Smooth muscle cell (in vitro differentiated cells): ENCODE measurements at regions not wholly inside any gene's neighbourhood (a gene's known extent, or its start where the extent isn't known, plus 50 kb on each side); places are given as distances from the start of the nearest gene placed in this dataset.

Experiments used
- DNase-seq: peaks from one replicate; lab custom pipeline; 2025; ENCODE audit not compliant: unreplicated experiment; lab: John Stamatoyannopoulos, UW
- H2AFZ ChIP-seq: fragments of 200-600 bp; sonication (generic); 2 replicates; pipeline ENCODE4 v1.6.0; 2016; ENCODE audit warnings: antibody characterized with exemption, low read depth, mild to moderate bottlenecking
- H3F3A ChIP-seq: fragments of 200-600 bp; sonication (generic); 2 replicates; pipeline ENCODE4 v1.6.0; 2017; ENCODE audit warnings: antibody characterized with exemption, low read depth
- H3K27ac ChIP-seq: fragments of 200-600 bp; sonication (generic); 2 replicates; pipeline ENCODE4 v1.5.1; 2016; ENCODE audit warnings: low read depth, mild to moderate bottlenecking
- H3K27me3 ChIP-seq: fragments of 200-600 bp; sonication (generic); 2 replicates; pipeline ENCODE4 v1.6.1; 2016; ENCODE audit warnings: low read depth, mild to moderate bottlenecking
- H3K36me3 ChIP-seq: fragments of 200-600 bp; sonication (generic); 2 replicates; pipeline ENCODE4 v1.5.1; 2016; ENCODE audit warnings: low read depth
- H3K4me1 ChIP-seq: fragments of 200-600 bp; sonication (generic); 2 replicates; pipeline ENCODE4 v1.5.1; 2016; ENCODE audit warnings: low read depth
- H3K4me2 ChIP-seq: fragments of 200-600 bp; sonication (generic); 2 replicates; pipeline ENCODE4 v1.6.0; 2016; ENCODE audit warnings: mild to moderate bottlenecking
- H3K4me3 ChIP-seq: fragments of 200-600 bp; sonication (generic); 2 replicates; pipeline ENCODE4 v1.5.1; 2016; ENCODE audit warnings: mild to moderate bottlenecking
- H3K79me2 ChIP-seq: fragments of 200-600 bp; sonication (generic); 2 replicates; pipeline ENCODE4 v1.6.0; 2016; ENCODE audit warnings: low read depth, mild to moderate bottlenecking
- H3K9ac ChIP-seq: fragments of 200-600 bp; sonication (generic); 2 replicates; pipeline ENCODE4 v1.6.0; 2016; ENCODE audit warnings: low read depth
- H3K9me3 ChIP-seq: fragments of 200-600 bp; sonication (generic); replicated peaks from 2 replicates; pipeline ENCODE4 v1.5.1; 2016; ENCODE audit warnings: low read depth
- H4K20me1 ChIP-seq: fragments of 200-600 bp; sonication (generic); 2 replicates; pipeline ENCODE4 v1.6.0; 2016; ENCODE audit warnings: low read depth
- WGBS: methylation state at CpG from one replicate; pipeline ENCODE4 v1.1.7; 2016; ENCODE audit warnings: low lambda C conversion rate; 5-methylcytosine and 5-hydroxymethylcytosine counted together
- TF ChIP-seq, protein P1 (sequence below): fragments of 200-600 bp; sonication (generic); IDR thresholded peaks from 2 replicates; pipeline ENCODE4 v1.5.1; 2017; ENCODE audit warnings: borderline replicate concordance, mild to moderate bottlenecking, antibody characterized with exemption; ENCODE audit not compliant: insufficient read depth, poor library complexity, severe bottlenecking

DNA sequence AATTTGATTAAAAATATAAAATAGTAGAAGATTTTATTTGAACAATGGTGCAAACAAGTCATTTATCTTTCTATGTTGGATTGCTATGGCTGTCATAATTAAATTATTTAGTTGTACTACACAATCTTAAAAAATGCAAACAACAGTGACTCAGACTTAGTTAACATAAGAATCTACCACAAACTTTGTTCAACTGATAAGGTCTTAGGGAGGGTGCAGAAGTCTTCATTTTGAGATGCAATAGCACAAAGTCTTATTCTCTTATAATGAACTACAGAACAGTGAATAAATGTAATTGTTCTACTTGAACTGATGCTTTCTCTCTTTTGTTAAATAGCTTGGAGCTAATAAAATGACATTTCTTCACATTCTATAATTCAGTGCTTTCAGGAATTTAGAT is 482.8 kb upstream of the NAALADL2 start:
- H3K27ac ChIP-seq = no peak overlapping the region
- TF ChIP-seq, protein P1, sequence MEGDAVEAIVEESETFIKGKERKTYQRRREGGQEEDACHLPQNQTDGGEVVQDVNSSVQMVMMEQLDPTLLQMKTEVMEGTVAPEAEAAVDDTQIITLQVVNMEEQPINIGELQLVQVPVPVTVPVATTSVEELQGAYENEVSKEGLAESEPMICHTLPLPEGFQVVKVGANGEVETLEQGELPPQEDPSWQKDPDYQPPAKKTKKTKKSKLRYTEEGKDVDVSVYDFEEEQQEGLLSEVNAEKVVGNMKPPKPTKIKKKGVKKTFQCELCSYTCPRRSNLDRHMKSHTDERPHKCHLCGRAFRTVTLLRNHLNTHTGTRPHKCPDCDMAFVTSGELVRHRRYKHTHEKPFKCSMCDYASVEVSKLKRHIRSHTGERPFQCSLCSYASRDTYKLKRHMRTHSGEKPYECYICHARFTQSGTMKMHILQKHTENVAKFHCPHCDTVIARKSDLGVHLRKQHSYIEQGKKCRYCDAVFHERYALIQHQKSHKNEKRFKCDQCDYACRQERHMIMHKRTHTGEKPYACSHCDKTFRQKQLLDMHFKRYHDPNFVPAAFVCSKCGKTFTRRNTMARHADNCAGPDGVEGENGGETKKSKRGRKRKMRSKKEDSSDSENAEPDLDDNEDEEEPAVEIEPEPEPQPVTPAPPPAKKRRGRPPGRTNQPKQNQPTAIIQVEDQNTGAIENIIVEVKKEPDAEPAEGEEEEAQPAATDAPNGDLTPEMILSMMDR = no peak
- H3K36me3 ChIP-seq = no peaks in the 10 kb centered on the region
- H3K4me3 ChIP-seq = no peak overlapping the region
- H3K4me1 ChIP-seq = no peaks in the 10 kb centered on the region
- no peak for DNase-seq
- H3K79me2 ChIP-seq = no peaks in the 10 kb centered on the region
- H3K9me3 ChIP-seq = no peaks in the 10 kb centered on the region
- H3K9ac ChIP-seq = no peak overlapping the region
- H3K4me2 ChIP-seq = no peak overlapping the region
- no peaks in the 10 kb centered on the region for H3F3A ChIP-seq
- H4K20me1 ChIP-seq = no peaks in the 10 kb centered on the region
- no peak overlapping the region for H2AFZ ChIP-seq
- no peaks in the 10 kb centered on the region for H3K27me3 ChIP-seq

DNA sequence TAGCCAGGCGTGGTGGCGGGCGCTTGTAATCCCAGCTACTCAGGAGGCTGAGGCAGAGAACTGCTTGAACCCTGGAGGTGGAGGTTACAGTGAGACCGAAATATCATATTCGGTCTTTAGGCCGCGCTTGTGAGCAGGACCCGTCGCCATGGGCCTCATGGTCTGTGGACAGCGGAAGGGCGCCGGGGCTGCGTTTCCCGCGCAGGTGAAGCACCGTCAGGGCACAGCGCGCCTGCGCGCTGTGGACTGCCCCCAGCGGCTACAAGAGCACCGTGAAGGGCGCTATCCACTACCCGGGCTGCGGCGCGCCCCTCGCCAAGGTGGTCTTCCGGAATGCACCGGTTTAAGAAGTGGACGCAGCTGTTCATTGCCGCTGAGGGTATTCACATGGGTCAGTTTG is 482.0 kb upstream of the NAALADL2 start:
- Histone ChIP-seq H3K4me2 (no peak overlapping the region), H2AFZ (no peak overlapping the region), H3K9ac (no peak overlapping the region), H3K4me1 (no peaks in the 10 kb centered on the region), H4K20me1 (no peaks in the 10 kb centered on the region), H3K9me3 (no peaks in the 10 kb centered on the region), H3K36me3 (no peaks in the 10 kb centered on the region), H3K27me3 (no peaks in the 10 kb centered on the region), H3K27ac (no peak overlapping the region), H3K79me2 (no peaks in the 10 kb centered on the region), H3K4me3 (no peak overlapping the region), H3F3A (no peaks in the 10 kb centered on the region)
- DNase-seq = no peak
- WGBS = 98% methylated on average over 31 of the region's 32 CpGs
- TF ChIP-seq, protein P1 = no peak

DNA sequence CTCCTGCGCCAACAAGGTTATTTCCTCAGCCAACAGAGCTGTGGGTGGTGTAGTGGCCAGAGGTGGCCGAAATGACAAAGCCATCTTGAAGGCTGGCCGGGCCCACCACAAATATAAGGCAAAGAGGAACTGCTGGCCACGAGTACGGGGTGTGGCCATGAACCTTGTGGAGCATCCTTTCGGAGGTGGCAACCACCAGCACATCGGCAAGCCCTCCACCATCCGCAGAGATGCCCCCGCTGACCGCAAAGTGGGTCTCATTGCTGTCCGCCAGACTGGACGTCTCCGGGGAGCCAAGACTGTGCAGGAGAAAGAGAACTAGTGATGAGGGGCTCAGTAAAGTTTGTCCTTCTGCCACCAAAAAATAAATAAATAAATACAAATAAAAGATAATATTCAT is 481.4 kb upstream of the NAALADL2 start:
- no peak for DNase-seq
- H2AFZ ChIP-seq = no peak overlapping the region
- H3K27me3 ChIP-seq = no peaks in the 10 kb centered on the region
- TF ChIP-seq, protein P1 = no peak
- H3F3A ChIP-seq = no peaks in the 10 kb centered on the region
- 97% methylated on average over 13 of the region's 13 CpGs for WGBS
- no peaks in the 10 kb centered on the region for H3K36me3 ChIP-seq
- H3K9me3 ChIP-seq = no peaks in the 10 kb centered on the region
- H3K4me2 ChIP-seq = no peak overlapping the region
- H3K4me1 ChIP-seq = no peaks in the 10 kb centered on the region
- no peaks in the 10 kb centered on the region for H3K79me2 ChIP-seq
- no peak overlapping the region for H3K9ac ChIP-seq
- no peak overlapping the region for H3K4me3 ChIP-seq
- no peak overlapping the region for H3K27ac ChIP-seq
- H4K20me1 ChIP-seq = no peaks in the 10 kb centered on the region

DNA sequence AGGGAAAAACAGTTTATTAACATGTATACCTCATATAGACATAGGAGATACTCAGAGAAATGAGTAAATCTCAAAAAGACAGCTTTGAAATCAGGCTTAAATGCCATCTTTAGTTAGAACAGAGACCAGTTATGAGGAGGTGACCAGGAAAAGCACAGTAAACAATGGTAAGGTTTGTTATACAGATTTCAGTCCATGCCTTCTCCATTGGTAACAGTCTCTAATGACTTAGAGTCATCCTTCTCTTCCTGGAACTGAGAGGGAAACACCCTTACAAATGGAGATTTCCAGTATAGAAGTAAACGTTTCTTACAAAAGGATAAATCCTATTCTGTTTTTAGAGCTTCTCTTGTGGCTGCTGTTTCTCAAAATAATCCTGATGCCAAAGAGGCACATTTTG is 476.3 kb upstream of the NAALADL2 start:
- TF ChIP-seq, protein P1 = no peak
- Histone ChIP-seq H3K36me3 (no peaks in the 10 kb centered on the region), H3K4me1 (no peaks in the 10 kb centered on the region), H4K20me1 (no peaks in the 10 kb centered on the region), H3K27me3 (no peaks in the 10 kb centered on the region), H3K27ac (no peak overlapping the region), H3K79me2 (no peaks in the 10 kb centered on the region), H3F3A (no peaks in the 10 kb centered on the region), H3K4me2 (no peak overlapping the region), H3K9ac (no peak overlapping the region), H3K9me3 (no peaks in the 10 kb centered on the region), H2AFZ (no peak overlapping the region), H3K4me3 (no peak overlapping the region)
- DNase-seq = no peak
- 72% methylated on average over 1 of the region's 1 CpG for WGBS
